Urinary bladder (tissue), 3 donors: ENCODE measurements at regions not wholly inside any gene's neighbourhood (a gene's known extent, or its start where the extent isn't known, plus 50 kb on each side); places are given as distances from the start of the nearest gene placed in this dataset.

Source experiments
- DNase-seq: peaks from one replicate; pipeline ENCODE4 v3.0.0-alpha.2; 2015; ENCODE audit errors: extremely low spot score
- H3K27ac ChIP-seq: one replicate; pipeline ENCODE4 v1.5.1; 2013; ENCODE audit warnings: low read depth, mild to moderate bottlenecking, moderate library complexity
- H3K36me3 ChIP-seq: one replicate; pipeline ENCODE4 v1.6.1; 2013; ENCODE audit warnings: mild to moderate bottlenecking, moderate library complexity; ENCODE audit not compliant: insufficient read depth
- H3K4me1 ChIP-seq: one replicate; pipeline ENCODE4 v1.6.1; 2013; ENCODE audit warnings: mild to moderate bottlenecking, moderate library complexity; ENCODE audit not compliant: insufficient read depth
- H3K4me3 ChIP-seq: one replicate; pipeline ENCODE4 v1.5.1; 2013; ENCODE audit warnings: low read depth, low read length
- WGBS: extraction: QIAGEN DNeasy Blood & Tissue Kit; methylation state at CpG from one replicate; pipeline ENCODE4 v1.1.7; 2013; 5-methylcytosine and 5-hydroxymethylcytosine counted together
- donor health status: healthy with polysubstance abuse.
- donor health status: healthy.

- Histone ChIP-seq H3K4me3 (no peak overlapping the region), H3K27ac (no peak overlapping the region), H3K4me1 (no peaks in the 10 kb centered on the region), H3K36me3 (no peaks in the 10 kb centered on the region)
- DNase-seq, result no peak
- WGBS, result 91% methylated on average over 1 of the region's 1 CpG
These were observed 123.5 kb upstream of the CTAGE1 start for GRCh38 chr18:22541232-22541631.

DNA sequence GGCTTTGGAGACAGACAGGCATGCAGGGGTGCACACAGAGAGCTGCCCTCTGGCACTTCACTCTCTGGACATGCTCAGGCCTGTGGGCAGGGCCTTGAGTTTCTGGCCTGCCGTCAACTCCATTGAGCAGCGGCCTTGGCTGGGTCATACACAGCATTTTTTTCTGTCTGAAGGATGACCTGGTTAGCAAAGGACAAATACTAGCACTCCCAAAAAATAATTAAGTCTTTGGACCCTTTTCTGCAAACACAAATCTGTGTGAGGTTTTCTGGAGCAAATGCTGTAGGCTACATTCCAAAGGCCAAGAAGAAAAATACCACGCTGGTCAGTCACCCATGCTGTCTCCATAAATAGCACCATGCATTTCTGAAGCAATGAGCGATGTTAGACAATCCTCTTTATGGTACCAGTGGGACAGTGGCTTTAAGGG, 124.7 kb upstream of the CTAGE1 start:
- H3K4me1 ChIP-seq, result no peaks in the 10 kb centered on the region
- H3K27ac ChIP-seq, result no peak overlapping the region
- H3K36me3 ChIP-seq, result no peaks in the 10 kb centered on the region
- DNase-seq, result no peak
- H3K4me3 ChIP-seq, result no peak overlapping the region
- 42% methylated on average over 4 of the region's 4 CpGs for WGBS

GRCh38 chr18:22543769-22544168, 126.1 kb upstream of the CTAGE1 start:
- no peak for DNase-seq
- Histone ChIP-seq H3K4me3 (no peak overlapping the region), H3K4me1 (no peaks in the 10 kb centered on the region), H3K27ac (no peak overlapping the region), H3K36me3 (no peaks in the 10 kb centered on the region)
- WGBS, result 52% methylated on average over 4 of the region's 4 CpGs

DNA sequence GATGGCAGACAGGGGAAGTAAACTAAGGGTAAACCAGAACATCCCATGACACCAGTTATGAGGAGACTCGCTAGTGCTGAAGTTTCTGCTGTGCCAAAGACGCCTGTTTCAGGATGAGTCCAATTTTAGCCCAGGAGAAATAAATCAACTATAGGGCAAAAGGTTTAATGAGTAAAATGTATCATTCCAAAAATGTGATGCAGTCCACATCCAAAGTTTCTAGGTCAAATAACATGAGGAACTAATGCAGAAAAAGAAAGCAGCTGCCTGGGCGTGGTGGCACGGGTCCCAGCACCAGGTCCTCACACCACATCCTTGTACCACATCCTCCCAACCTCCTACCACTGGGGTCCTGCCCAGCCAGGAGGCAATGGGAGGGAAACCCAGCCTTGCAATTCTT, 126.9 kb upstream of the CTAGE1 start:
- DNase-seq, result no peak
- 42% methylated on average over 4 of the region's 4 CpGs for WGBS
- H3K36me3 ChIP-seq, result no peaks in the 10 kb centered on the region
- no peaks in the 10 kb centered on the region for H3K4me1 ChIP-seq
- no peak overlapping the region for H3K27ac ChIP-seq
- no peak overlapping the region for H3K4me3 ChIP-seq

- no peak overlapping the region for H3K27ac ChIP-seq
- DNase-seq, result no peak
- no peaks in the 10 kb centered on the region for H3K36me3 ChIP-seq
- no peak overlapping the region for H3K4me3 ChIP-seq
- H3K4me1 ChIP-seq, result no peaks in the 10 kb centered on the region
- WGBS, result 86% methylated on average over 6 of the region's 6 CpGs
These were observed 127.5 kb upstream of the CTAGE1 start for GRCh38 chr18:22545066-22545760.

- no peaks in the 10 kb centered on the region for H3K4me1 ChIP-seq
- H3K27ac ChIP-seq, result no peak overlapping the region
- H3K4me3 ChIP-seq, result no peak overlapping the region
- H3K36me3 ChIP-seq, result no peaks in the 10 kb centered on the region
- WGBS, result 44% methylated on average over 10 of the region's 10 CpGs
- DNase-seq, result no peak
These were observed 129.3 kb upstream of the CTAGE1 start for GRCh38 chr18:22546905-22547570.

GRCh38 chr18:22547807-22548561, 130.3 kb upstream of the CTAGE1 start:
- DNase-seq, result no peak
- H3K36me3 ChIP-seq, result no peaks in the 10 kb centered on the region
- H3K27ac ChIP-seq, result no peak overlapping the region
- H3K4me1 ChIP-seq, result no peaks in the 10 kb centered on the region
- H3K4me3 ChIP-seq, result no peak overlapping the region
- WGBS, result 48% methylated on average over 11 of the region's 11 CpGs

GRCh38 chr18:22549260-22549937, 131.7 kb upstream of the CTAGE1 start:
- 74% methylated on average over 6 of the region's 6 CpGs for WGBS
- Histone ChIP-seq H3K4me1 (no peaks in the 10 kb centered on the region), H3K36me3 (no peaks in the 10 kb centered on the region), H3K27ac (no peak overlapping the region), H3K4me3 (no peak overlapping the region)
- DNase-seq, result no peak

DNA sequence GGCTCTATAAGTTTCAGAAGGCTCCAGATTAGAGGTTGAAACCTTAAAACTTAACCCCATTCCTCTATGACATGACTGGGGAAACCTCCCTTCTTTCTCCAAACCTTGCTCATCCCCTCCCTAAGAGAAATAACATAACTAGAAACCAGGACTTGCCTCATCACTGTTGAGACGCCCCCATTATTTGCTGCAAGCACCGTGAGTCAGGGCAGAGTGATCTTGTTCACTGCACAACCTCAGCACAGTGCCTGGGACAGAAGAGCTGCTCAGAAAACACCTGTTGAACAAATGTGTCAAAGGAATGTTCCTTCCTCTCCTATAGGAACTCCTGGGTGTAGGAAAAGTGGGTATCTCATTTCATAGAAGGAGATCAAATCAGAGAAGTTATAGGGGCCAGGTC, 132.7 kb upstream of the CTAGE1 start:
- no peak for DNase-seq
- no peak overlapping the region for H3K27ac ChIP-seq
- no peak overlapping the region for H3K4me3 ChIP-seq
- no peaks in the 10 kb centered on the region for H3K36me3 ChIP-seq
- H3K4me1 ChIP-seq, result no peaks in the 10 kb centered on the region
- WGBS, result 87% methylated on average over 2 of the region's 2 CpGs

GRCh38 chr18:22550861-22551260, 133.1 kb upstream of the CTAGE1 start:
- no peak overlapping the region for H3K27ac ChIP-seq

GRCh38 chr18:22551536-22552151, 133.9 kb upstream of the CTAGE1 start:
- no peaks in the 10 kb centered on the region for H3K4me1 ChIP-seq
- no peak for DNase-seq
- no peak overlapping the region for H3K4me3 ChIP-seq
- 74% methylated on average over 5 of the region's 5 CpGs for WGBS
- H3K36me3 ChIP-seq, result no peaks in the 10 kb centered on the region
- H3K27ac ChIP-seq, result no peak overlapping the region

More at GRCh38 chr18:22550861-22551260, 133.1 kb upstream of the CTAGE1 start:
- no peaks in the 10 kb centered on the region for H3K36me3 ChIP-seq
- WGBS, result 97% methylated on average over 1 of the region's 1 CpG
- H3K4me1 ChIP-seq, result no peaks in the 10 kb centered on the region
- H3K4me3 ChIP-seq, result no peak overlapping the region
- no peak for DNase-seq

DNA sequence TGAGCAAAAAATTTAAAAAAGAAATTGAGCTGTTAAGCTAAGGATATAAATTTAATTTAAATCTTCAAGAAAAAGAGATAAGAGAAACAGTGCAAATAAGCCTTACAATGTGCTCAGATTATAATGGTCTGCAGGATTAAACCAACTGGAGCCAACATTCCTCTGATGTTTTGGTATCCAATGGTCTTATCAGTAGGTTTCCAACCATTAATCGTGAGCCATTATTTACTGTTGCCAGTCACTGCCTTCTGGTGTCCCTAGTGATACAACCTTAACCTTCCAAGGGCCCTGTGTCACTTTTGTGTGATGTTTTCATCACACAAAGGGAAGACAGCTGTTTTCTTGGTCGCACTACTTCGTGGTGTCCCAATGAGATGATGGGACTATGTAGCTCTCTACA, 134.5 kb upstream of the CTAGE1 start:
- Histone ChIP-seq H3K36me3 (no peaks in the 10 kb centered on the region), H3K4me1 (no peaks in the 10 kb centered on the region), H3K4me3 (no peak overlapping the region), H3K27ac (no peak overlapping the region)
- 43% methylated on average over 3 of the region's 3 CpGs for WGBS
- DNase-seq, result no peak

GRCh38 chr18:22552899-22553460, 135.3 kb upstream of the CTAGE1 start:
- 87% methylated on average over 3 of the region's 3 CpGs for WGBS

More at GRCh38 chr18:22552899-22553460, 135.3 kb upstream of the CTAGE1 start:
- no peaks in the 10 kb centered on the region for H3K36me3 ChIP-seq
- H3K27ac ChIP-seq, result no peak overlapping the region
- H3K4me1 ChIP-seq, result no peaks in the 10 kb centered on the region
- DNase-seq, result no peak
- H3K4me3 ChIP-seq, result no peak overlapping the region
